Adrenal gland (tissue), 9 donors: ENCODE measurements at regions not wholly inside any gene's neighbourhood (a gene's known extent, or its start where the extent isn't known, plus 50 kb on each side); places are given as distances from the start of the nearest gene placed in this dataset.

Source experiments
- DNase-seq, 7 donors: peaks; one replicate each; pipeline ENCODE4 v3.0.0-alpha.2; 2019 to 2020
- H3K27ac ChIP-seq, 5 donors: fragments of 200-600 bp; sonication (generic) in 4 of 5; 1 replicate in 3 of 5; 2 replicates in 2 of 5; pipeline versions ENCODE4 v1.5.1 to v1.8.0; 2016 to 2020; ENCODE audit warnings: mild to moderate bottlenecking in 1 of 5
- H3K27me3 ChIP-seq: fragments of 200-600 bp; 2 replicates; pipeline ENCODE4 v1.8.0; 2021
- H3K36me3 ChIP-seq, 2 donors: fragments of 200-600 bp; replicated peaks in 1 of 2; 1 replicate in 1 of 2; 2 replicates in 1 of 2; pipeline versions ENCODE4 v1.5.1 to v1.8.0; 2018 to 2022
- H3K4me1 ChIP-seq, 2 donors: fragments of 200-600 bp; replicated peaks in 1 of 2; 1 replicate in 1 of 2; 2 replicates in 1 of 2; pipeline versions ENCODE4 v1.5.1 to v1.8.0; 2018 to 2021
- H3K4me3 ChIP-seq, 4 donors: fragments of 200-600 bp; sonication (generic) in 3 of 4; one replicate each; pipeline ENCODE4 v1.5.1; 2016 to 2018
- H3K9me3 ChIP-seq, 3 donors: fragments of 200-600 bp; sonication (generic) in 1 of 3; replicated peaks in 1 of 3; 1 replicate in 2 of 3; 2 replicates in 1 of 3; pipeline versions ENCODE4 v1.5.1 to v1.8.0; 2016 to 2021
- POLR2A ChIP-seq, 2 donors: fragments of 450-650 bp; IDR thresholded peaks; one replicate each; pipeline ENCODE4 v1.6.1; 2017; ENCODE audit warnings: antibody characterized with exemption in 2 of 2, mild to moderate bottlenecking in 2 of 2, moderate library complexity in 1 of 2
- WGBS, 4 donors: extraction: QIAGEN DNeasy Blood & Tissue Kit in 2 of 4; methylation state at CpG; one replicate each; pipeline versions ENCODE4 v1.1.5 to v1.1.7; 2013 to 2017; 5-methylcytosine and 5-hydroxymethylcytosine counted together
- intact Hi-C, 2 donors: fragments of 100-400 bp; cut with DNase I; formaldehyde crosslinking; loops; one replicate each; pipeline versions ENCODE4 v1.14.1 to v1.15.0; 2022 to 2023
- TF ChIP-seq, protein P1 (sequence below), 6 experiments: fragments of 450-650 bp in 4 of 6; fragments of 200-600 bp in 2 of 6; sonication (generic) in 1 of 6; IDR thresholded peaks; 1 replicate in 5 of 6; 2 replicates in 1 of 6; pipeline versions ENCODE4 v1.5.1 to v1.8.0; 2016 to 2021; ENCODE audit warnings: antibody characterized with exemption in 6 of 6, mild to moderate bottlenecking in 2 of 6, moderate library complexity in 1 of 6
- donor health status: healthy with polysubstance abuse.
- donor health status: Bipolar disorder and iron deficiency.
- donor health status: DM: yes; HTN: yes; CAD: no.
- donor health status: DM: no; HTN: no; CAD: no.
- donor health status: DM: no; HTN: no; CAD: no.

DNA sequence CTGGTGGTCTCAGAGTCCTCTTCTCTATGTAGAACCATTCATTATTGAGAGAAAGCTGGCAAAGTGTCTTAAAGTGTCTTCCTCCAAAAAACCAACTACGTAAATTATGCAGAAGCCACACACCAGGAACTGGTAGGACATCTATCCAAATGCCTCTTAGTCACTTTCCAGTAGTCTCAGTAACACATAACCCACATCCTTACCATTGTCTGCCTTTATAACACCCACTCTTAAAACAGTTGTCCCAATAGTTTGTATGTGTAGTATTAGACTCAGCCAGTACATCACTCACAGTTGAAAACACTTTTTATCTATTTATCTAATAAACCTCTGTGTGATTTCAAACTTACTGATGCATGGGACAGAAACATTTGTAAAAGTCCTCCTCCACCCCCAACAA, 143.6 kb upstream of the HNRNPA3 start:
- Histone ChIP-seq H3K4me1 (no peaks in the 10 kb centered on the region), H3K27ac (no peak overlapping the region), H3K9me3 (no peaks in the 10 kb centered on the region), H3K36me3 (no peaks in the 10 kb centered on the region), H3K4me3 (no peak overlapping the region), H3K27me3 (no peaks in the 10 kb centered on the region)
- TF ChIP-seq, protein P1, sequence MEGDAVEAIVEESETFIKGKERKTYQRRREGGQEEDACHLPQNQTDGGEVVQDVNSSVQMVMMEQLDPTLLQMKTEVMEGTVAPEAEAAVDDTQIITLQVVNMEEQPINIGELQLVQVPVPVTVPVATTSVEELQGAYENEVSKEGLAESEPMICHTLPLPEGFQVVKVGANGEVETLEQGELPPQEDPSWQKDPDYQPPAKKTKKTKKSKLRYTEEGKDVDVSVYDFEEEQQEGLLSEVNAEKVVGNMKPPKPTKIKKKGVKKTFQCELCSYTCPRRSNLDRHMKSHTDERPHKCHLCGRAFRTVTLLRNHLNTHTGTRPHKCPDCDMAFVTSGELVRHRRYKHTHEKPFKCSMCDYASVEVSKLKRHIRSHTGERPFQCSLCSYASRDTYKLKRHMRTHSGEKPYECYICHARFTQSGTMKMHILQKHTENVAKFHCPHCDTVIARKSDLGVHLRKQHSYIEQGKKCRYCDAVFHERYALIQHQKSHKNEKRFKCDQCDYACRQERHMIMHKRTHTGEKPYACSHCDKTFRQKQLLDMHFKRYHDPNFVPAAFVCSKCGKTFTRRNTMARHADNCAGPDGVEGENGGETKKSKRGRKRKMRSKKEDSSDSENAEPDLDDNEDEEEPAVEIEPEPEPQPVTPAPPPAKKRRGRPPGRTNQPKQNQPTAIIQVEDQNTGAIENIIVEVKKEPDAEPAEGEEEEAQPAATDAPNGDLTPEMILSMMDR (IDR thresholded peaks at IDR 0.05) = no peak
- no peak for DNase-seq
- intact Hi-C loops = no loop called here
- WGBS, 4 donors = 81 to 100% (median 93%) methylated on average over 1 of the region's 1 CpG

DNA sequence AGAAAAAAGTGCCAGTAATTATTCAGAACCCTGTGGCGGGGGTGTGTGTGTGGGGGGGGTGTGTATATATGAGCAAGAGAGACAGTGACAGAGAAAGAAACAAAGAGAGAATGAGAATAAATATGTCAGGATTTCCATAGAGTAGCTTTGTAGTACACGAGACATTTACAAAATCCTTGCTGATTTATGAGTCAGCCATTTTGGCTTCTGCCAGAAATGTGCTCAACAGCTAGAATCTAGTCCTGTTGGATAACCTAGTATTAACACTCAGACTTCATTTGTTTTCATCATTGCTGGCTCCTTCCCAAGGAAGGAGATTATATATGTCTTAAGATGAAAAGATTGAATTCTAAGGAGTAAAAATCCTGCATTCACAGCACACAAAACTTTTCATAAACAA, 140.5 kb upstream of the HNRNPA3 start:
- intact Hi-C loops = no loop called here
- no peak overlapping the region for H3K4me3 ChIP-seq
- no peaks in the 10 kb centered on the region for H3K4me1 ChIP-seq
- no peaks in the 10 kb centered on the region for H3K27me3 ChIP-seq
- H3K9me3 ChIP-seq = no peaks in the 10 kb centered on the region
- WGBS, 4 donors = 37 to 49% (median 44%) methylated on average over 2 of the region's 2 CpGs
- H3K36me3 ChIP-seq = no peaks in the 10 kb centered on the region
- DNase-seq = no peak
- TF ChIP-seq, protein P1 (IDR thresholded peaks at IDR 0.05) = no peak
- TF ChIP-seq POLR2A (IDR thresholded peaks at IDR 0.05) = no peak
- no peak overlapping the region for H3K27ac ChIP-seq

GRCh38 chr2:177073611-177074010, 139.0 kb upstream of the HNRNPA3 start:
- DNase-seq = no peak
- TF ChIP-seq, protein P1 (IDR thresholded peaks at IDR 0.05) = no peak
- no peak for TF ChIP-seq POLR2A (IDR thresholded peaks at IDR 0.05)
- Histone ChIP-seq H3K27ac (no peak overlapping the region), H3K9me3 (no peaks in the 10 kb centered on the region), H3K4me1 (no peaks in the 10 kb centered on the region), H3K27me3 (no peaks in the 10 kb centered on the region), H3K4me3 (no peak overlapping the region), H3K36me3 (no peaks in the 10 kb centered on the region)
- intact Hi-C loops = no loop called here

GRCh38 chr2:177074099-177074710, 138.4 kb upstream of the HNRNPA3 start:
- TF ChIP-seq, protein P1 (IDR thresholded peaks at IDR 0.05) = no peak
- Histone ChIP-seq H3K9me3 (no peaks in the 10 kb centered on the region), H3K27ac (no peak overlapping the region), H3K27me3 (no peaks in the 10 kb centered on the region), H3K4me3 (no peak overlapping the region), H3K36me3 (no peaks in the 10 kb centered on the region), H3K4me1 (no peaks in the 10 kb centered on the region)
- intact Hi-C loops = no loop called here
- WGBS, 4 donors = 78 to 87% (median 81%) methylated on average over 5 of the region's 5 CpGs
- no peak for DNase-seq
